ENCODE measurements at regions not wholly inside any gene's neighbourhood (a gene's known extent, or its start where the extent isn't known, plus 50 kb on each side); places are given as distances from the start of the nearest gene placed in this dataset.

- Histone ChIP-seq H3K4me2 (ENCODE audit: insufficient read depth, insufficient read length, low read length) (no peak overlapping the region), H2BK5ac (ENCODE audit: insufficient read length, low read length) (no peak overlapping the region), H2BK12ac (ENCODE audit: insufficient read length, low read depth, low read length) (no peak overlapping the region), H2BK20ac (ENCODE audit: low read depth, low read length, poor library complexity, severe bottlenecking) (no peak overlapping the region), H3K23me2 (ENCODE audit: insufficient read length, low read depth, low read length, poor library complexity, severe bottlenecking) (no peaks in the 10 kb centered on the region), H4K8ac (replicated peaks; ENCODE audit: insufficient read length, low read depth, low read length) (no peak overlapping the region), H3T11ph (ENCODE audit: low read length) (no peak overlapping the region), H3K4ac (ENCODE audit: low read depth, low read length) (no peak overlapping the region), H3K23ac (ENCODE audit: insufficient read length, low read depth, low read length) (no peak overlapping the region), H3K9ac (ENCODE audit: extremely low read depth, insufficient read length, low read length) (no peak overlapping the region), H2BK15ac (ENCODE audit: low read depth, low read length) (no peak overlapping the region), H3K56ac (ENCODE audit: insufficient read length, low read depth, low read length) (no peak overlapping the region), H3K14ac (ENCODE audit: insufficient read depth, low read length) (no peak overlapping the region), H3K79me2 (ENCODE audit: insufficient read depth, low read length) (no peaks in the 10 kb centered on the region), H3K4me1 (ENCODE audit: insufficient read depth, low read length) (no peaks in the 10 kb centered on the region), H3K79me1 (ENCODE audit: insufficient read depth, low read depth, low read length, poor library complexity, severe bottlenecking) (no peaks in the 10 kb centered on the region), H3K27ac (ENCODE audit: insufficient read length, low read depth, low read length) (no peak overlapping the region), H3K27me3 (ENCODE audit: insufficient read depth, low read length) (no peaks in the 10 kb centered on the region; the same call in 1 of the 2 replicates), H2BK120ac (ENCODE audit: low read depth, low read length, poor library complexity, severe bottlenecking) (no peak overlapping the region), H4K91ac (ENCODE audit: insufficient read length, low read depth, low read length) (no peak overlapping the region), H3K9me3 (ENCODE audit: control insufficient read depth, low read depth, low read length) (no peaks in the 10 kb centered on the region), H2AK5ac (ENCODE audit: insufficient read length, low read length) (no peak overlapping the region), H4K5ac (ENCODE audit: insufficient read length, low read depth, low read length) (no peak overlapping the region), H3K18ac (ENCODE audit: insufficient read length, low read depth, low read length) (no peak overlapping the region), H4K20me1 (ENCODE audit: control insufficient read depth, insufficient read depth, insufficient read length) (no peaks in the 10 kb centered on the region), H2AFZ (ENCODE audit: low read length) (no peak overlapping the region)
- no peak for DNase-seq
- peaks cover 0 to 4% (median 0%) of the 10 kb centered on the region in 3 experiments; a peak in 2 of 7 replicates for H3K36me3 Mint-ChIP-seq (ENCODE audit: insufficient read depth in 1 of 3, low read depth in 3 of 3)
- H3K4me3 Mint-ChIP-seq = no peak overlapping the region
- no CpG with 5 or more reads among the region's 2 CpGs for WGBS (ENCODE audit: extremely low coverage, insufficient read length, low lambda C conversion rate)
- no peak for TF ChIP-seq CTCF (conservative IDR thresholded peaks at IDR 0.05)
- no peaks in the 10 kb centered on the region; a peak in 1 of 5 replicates for H3K9me3 Mint-ChIP-seq
- H3K4me1 Mint-ChIP-seq = peaks cover 10 to 14% of the 10 kb centered on the region in 2 experiments
- H3K27ac Mint-ChIP-seq = no peak overlapping the region
- H3K27me3 Mint-ChIP-seq (ENCODE audit: low read depth) = no peaks in the 10 kb centered on the region; the same call in 1 of the 2 replicates
Observed at GRCh38 chr6:14511061-14511586, 393.6 kb downstream of the CD83 start.
